ENCODE measurements at regions not wholly inside any gene's neighbourhood (a gene's known extent, or its start where the extent isn't known, plus 50 kb on each side); places are given as distances from the start of the nearest gene placed in this dataset.

GRCh38 chr2:180406687-180407086 lies 399.6 kb upstream of the CWC22 start:
- intact Hi-C loops (cut with micrococcal nuclease; ENCODE audit: unreplicated experiment): no loop called here
- H3K4me3 ChIP-seq: no peak overlapping the region
- peaks cover 7% of the 10 kb centered on the region; the same call in 1 of the 2 replicates for H3K9me2 ChIP-seq (ENCODE audit: insufficient read depth)
- H3F3A ChIP-seq (ENCODE audit: insufficient read depth, low read depth): no peaks in the 10 kb centered on the region
- ChIA-PET CTCF (no interaction called here), POLR2A (ENCODE audit: unreplicated experiment) (no interaction called here)
- H3K9me3 ChIP-seq (ENCODE audit: insufficient read depth, low read depth): no peaks in the 10 kb centered on the region
- no peaks in the 10 kb centered on the region for H3K27me3 ChIP-seq (ENCODE audit: insufficient read depth, low read depth)
- TF ChIP-seq EZH2 (IDR thresholded peaks at IDR 0.05; ENCODE audit: low read depth) (no peak), CTCF (conservative IDR thresholded peaks at IDR 0.05) (no peak)
- DNase-seq: no peak
- no peaks in the 10 kb centered on the region for H3K79me2 ChIP-seq (ENCODE audit: low read depth)
- no peak overlapping the region for H3K4me2 ChIP-seq
- H3K27ac ChIP-seq: no peak overlapping the region
- H3K36me3 ChIP-seq (ENCODE audit: low read depth): no peaks in the 10 kb centered on the region
- H2AFZ ChIP-seq: 0 out of 2 replicates have a peak overlapping the region, but pooled peaks have one; percentile 2
- H3K4me1 ChIP-seq (replicated peaks; ENCODE audit: insufficient read depth): no peaks in the 10 kb centered on the region
- H4K20me1 ChIP-seq (ENCODE audit: insufficient read depth): no peaks in the 10 kb centered on the region
- no TSS peak for BruUV-seq (replicated peaks)

GRCh38 chr2:180405520-180405919 lies 398.4 kb upstream of the CWC22 start:
- Histone ChIP-seq H4K20me1 (ENCODE audit: insufficient read depth) (no peaks in the 10 kb centered on the region), H3K4me3 (no peak overlapping the region), H3K27me3 (ENCODE audit: insufficient read depth, low read depth) (no peaks in the 10 kb centered on the region), H3K4me1 (replicated peaks; ENCODE audit: insufficient read depth) (no peaks in the 10 kb centered on the region), H3K9me3 (ENCODE audit: insufficient read depth, low read depth) (no peaks in the 10 kb centered on the region), H3K4me2 (no peak overlapping the region), H3F3A (ENCODE audit: insufficient read depth, low read depth) (no peaks in the 10 kb centered on the region), H3K9me2 (ENCODE audit: insufficient read depth) (peaks cover 7% of the 10 kb centered on the region; the same call in 1 of the 2 replicates), H3K27ac (no peak overlapping the region), H3K79me2 (ENCODE audit: low read depth) (no peaks in the 10 kb centered on the region), H2AFZ (no peak overlapping the region), H3K36me3 (ENCODE audit: low read depth) (no peaks in the 10 kb centered on the region)
- intact Hi-C loops (cut with micrococcal nuclease; ENCODE audit: unreplicated experiment): no loop called here
- CTCF ChIA-PET: no interaction called here
- no peak for DNase-seq
- no TSS peak for BruUV-seq (replicated peaks)
- TF ChIP-seq CTCF (conservative IDR thresholded peaks at IDR 0.05): no peak
- no peak for TF ChIP-seq EZH2 (IDR thresholded peaks at IDR 0.05; ENCODE audit: low read depth)
- POLR2A ChIA-PET (ENCODE audit: unreplicated experiment): no interaction called here

- POLR2A ChIA-PET (ENCODE audit: unreplicated experiment): no interaction called here
- intact Hi-C loops (cut with micrococcal nuclease; ENCODE audit: unreplicated experiment): no loop called here
- BruUV-seq (replicated peaks): no TSS peak
- Histone ChIP-seq H3K27me3 (ENCODE audit: insufficient read depth, low read depth) (no peaks in the 10 kb centered on the region), H3K9me2 (ENCODE audit: insufficient read depth) (no peaks in the 10 kb centered on the region; the same call in 1 of the 2 replicates), H3K4me2 (no peak overlapping the region), H3K4me3 (no peak overlapping the region), H2AFZ (no peak overlapping the region), H3F3A (ENCODE audit: insufficient read depth, low read depth) (no peaks in the 10 kb centered on the region), H3K4me1 (replicated peaks; ENCODE audit: insufficient read depth) (no peaks in the 10 kb centered on the region), H3K27ac (no peak overlapping the region), H3K36me3 (ENCODE audit: low read depth) (no peaks in the 10 kb centered on the region), H3K79me2 (ENCODE audit: low read depth) (no peaks in the 10 kb centered on the region), H3K9me3 (ENCODE audit: insufficient read depth, low read depth) (peaks cover 8% of the 10 kb centered on the region; the same call in 1 of the 2 replicates), H4K20me1 (ENCODE audit: insufficient read depth) (no peaks in the 10 kb centered on the region)
- CTCF ChIA-PET: no interaction called here
- TF ChIP-seq EZH2 (IDR thresholded peaks at IDR 0.05; ENCODE audit: low read depth) (no peak), CTCF (conservative IDR thresholded peaks at IDR 0.05) (no peak)
- no peak for DNase-seq
Observed at GRCh38 chr2:180394305-180394704, 387.2 kb upstream of the CWC22 start.
